ENCODE measurements at regions not wholly inside any gene's neighbourhood (a gene's known extent, or its start where the extent isn't known, plus 50 kb on each side); places are given as distances from the start of the nearest gene placed in this dataset.
"Not testable (repeated sequence)": the region's sequence is repeated elsewhere in the genome, so short reads cannot be mapped to it uniquely, and the experiment has no call there.

- no peak for DNase-seq (ENCODE audit: low read depth in 4 of 4, low spot score in 2 of 4)
These were observed 1030.2 kb upstream of the SEMA6A start for GRCh38 chr5:117604845-117605244.

DNA sequence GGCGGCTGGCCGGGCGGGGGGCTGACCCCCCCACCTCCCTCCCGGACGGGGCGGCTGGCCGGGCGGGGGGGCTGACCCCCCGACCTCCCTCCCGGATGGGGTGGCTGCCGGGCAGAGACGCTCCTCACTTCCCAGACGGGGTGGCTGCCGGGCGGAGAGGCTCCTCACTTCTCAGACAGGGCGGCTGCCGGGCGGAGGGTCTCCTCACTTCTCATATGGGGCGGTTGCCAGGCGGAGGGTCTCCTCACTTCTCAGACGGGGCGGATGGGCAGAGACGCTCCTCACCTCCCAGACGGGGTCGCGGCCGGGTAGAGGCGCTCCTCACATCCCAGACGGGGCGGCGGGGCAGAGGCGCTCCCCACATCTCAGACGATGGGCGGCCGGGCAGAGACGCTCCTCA lies 1025.2 kb upstream of the SEMA6A start:
- not testable (repeated sequence) for DNase-seq (ENCODE audit: low read depth in 4 of 4, low spot score in 2 of 4)

- DNase-seq (ENCODE audit: low read depth in 4 of 4, low spot score in 2 of 4): no peak
These were observed 1019.5 kb upstream of the SEMA6A start for GRCh38 chr5:117594166-117594565.

GRCh38 chr5:117590944-117591343 lies 1016.3 kb upstream of the SEMA6A start:
- peak in 2 of 4 donors; percentile 4 for DNase-seq (ENCODE audit: low read depth in 4 of 4, low spot score in 2 of 4)

DNA sequence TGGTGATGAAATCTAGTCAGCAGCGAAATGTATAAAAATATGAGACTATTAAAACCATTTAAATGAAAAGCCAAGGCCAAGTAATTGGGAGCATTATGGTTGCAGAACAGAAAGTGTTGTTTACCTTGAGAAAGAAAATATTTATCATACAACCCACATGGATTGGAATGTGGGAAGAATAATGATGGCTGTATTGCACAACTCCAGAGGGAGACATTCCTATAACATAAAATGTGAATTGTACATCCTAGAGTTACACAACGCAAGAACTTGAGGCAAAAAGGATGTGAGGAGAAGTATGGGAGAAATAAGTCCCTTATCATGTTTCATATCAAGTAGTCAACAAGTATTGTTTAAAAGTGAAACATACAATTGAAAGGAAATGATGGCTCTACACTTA lies 1014.0 kb upstream of the SEMA6A start:
- no peak for DNase-seq (ENCODE audit: low read depth in 4 of 4, low spot score in 2 of 4)

DNA sequence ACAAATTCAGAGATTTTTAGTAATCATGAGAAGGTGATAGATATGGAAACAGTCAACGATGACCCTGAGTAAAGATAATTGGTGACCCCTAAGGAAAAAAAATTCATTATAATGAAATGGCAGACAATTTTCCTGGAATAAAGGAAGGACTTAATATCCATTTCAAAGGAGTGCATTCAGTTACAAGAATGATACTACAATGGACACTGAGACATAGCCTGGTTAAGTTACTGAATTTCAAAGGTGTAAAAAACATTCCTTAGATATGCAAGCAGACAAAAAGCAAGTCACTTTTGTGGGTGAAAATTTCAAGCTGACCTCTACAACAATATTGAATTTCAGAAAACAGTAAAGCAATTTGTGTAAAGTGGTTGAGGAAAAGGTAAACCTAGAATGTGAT lies 1012.5 kb upstream of the SEMA6A start:
- DNase-seq (ENCODE audit: low read depth in 4 of 4, low spot score in 2 of 4): no peak

DNA sequence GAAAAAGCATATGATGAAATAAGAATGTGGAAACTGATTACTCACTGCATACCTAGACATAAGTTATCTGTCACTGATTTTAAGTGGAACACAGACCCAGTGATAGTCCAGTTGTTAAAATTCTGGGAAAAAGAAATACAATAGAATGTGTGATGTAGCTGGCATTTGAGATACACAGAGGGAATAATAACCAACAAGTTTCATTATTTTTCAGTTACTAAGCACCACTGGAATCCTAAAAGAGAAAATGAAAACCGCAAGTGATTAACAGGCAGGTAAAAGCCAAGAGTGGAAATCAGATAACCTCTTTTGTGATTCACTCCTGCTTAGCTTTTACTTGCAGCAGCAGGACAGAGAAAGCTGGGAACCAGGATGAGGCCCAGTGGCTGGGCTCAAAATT lies 994.0 kb upstream of the SEMA6A start:
- no peak for DNase-seq (ENCODE audit: low read depth in 4 of 4, low spot score in 2 of 4)

- DNase-seq (ENCODE audit: low read depth in 4 of 4, low spot score in 2 of 4): no peak
These were observed 993.5 kb upstream of the SEMA6A start for GRCh38 chr5:117568126-117568525.

DNA sequence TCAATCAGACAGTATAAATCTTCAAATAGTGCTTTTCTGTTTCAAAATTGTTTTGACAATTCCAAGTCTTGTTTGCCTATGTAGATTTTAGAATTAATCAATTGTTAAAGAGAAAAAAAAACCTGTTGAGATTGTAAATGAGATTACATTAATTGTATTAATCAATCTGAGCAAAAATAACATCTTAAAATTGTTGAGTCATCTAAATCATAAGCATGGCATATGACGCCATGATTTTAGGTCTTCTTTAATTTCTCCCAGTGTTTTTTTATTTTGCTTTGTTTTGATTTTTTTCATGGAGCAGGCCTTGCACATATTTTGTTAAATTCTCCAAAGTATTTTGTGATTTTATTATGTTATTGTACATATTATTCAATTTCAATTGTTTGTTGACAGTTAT lies 988.0 kb upstream of the SEMA6A start:
- no peak for DNase-seq (ENCODE audit: low read depth in 4 of 4, low spot score in 2 of 4)

GRCh38 chr5:117561531-117561930 lies 986.9 kb upstream of the SEMA6A start:
- DNase-seq (ENCODE audit: low read depth in 4 of 4, low spot score in 2 of 4): no peak

DNA sequence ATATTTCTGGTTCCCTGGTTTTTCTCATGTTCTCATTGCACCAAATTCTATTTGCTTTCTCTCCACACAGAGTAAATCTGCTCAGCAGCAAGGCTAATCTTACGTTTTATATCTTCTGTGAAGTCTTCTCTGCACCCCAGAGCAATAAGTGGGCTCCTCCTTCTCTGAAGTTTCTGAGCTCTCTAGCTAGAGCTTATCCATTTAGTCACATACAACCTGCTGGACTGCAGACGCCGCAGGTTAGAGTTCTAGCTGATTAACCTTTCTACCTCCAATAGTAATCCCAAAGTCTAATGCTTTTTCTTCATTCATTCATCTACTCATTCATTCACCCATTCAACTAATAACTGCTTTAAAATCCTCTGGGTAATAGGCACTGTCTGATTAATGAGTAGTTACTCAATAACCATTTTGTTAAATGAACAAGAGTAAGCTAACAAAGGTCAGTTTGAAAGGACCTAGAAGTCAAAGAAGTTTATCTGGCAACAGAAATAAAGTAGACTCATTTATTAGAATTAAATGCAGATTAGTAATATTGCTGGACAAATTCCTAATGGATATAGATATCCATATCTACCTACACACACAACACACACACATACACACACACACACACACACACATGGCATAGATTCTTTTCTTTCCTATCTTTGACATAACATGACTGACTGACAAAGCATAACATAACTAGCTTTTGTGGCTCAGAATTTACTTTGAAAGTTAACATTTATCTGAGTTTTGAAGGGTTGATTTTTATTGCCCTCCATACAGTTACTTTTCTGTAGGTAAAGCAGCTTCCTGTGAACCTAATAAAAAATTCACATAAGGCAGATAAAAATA lies 984.6 kb upstream of the SEMA6A start:
- no peak for DNase-seq (ENCODE audit: low read depth in 4 of 4, low spot score in 2 of 4)

- DNase-seq (ENCODE audit: low read depth in 4 of 4, low spot score in 2 of 4): no peak
These were observed 976.6 kb upstream of the SEMA6A start for GRCh38 chr5:117551236-117551635.

DNA sequence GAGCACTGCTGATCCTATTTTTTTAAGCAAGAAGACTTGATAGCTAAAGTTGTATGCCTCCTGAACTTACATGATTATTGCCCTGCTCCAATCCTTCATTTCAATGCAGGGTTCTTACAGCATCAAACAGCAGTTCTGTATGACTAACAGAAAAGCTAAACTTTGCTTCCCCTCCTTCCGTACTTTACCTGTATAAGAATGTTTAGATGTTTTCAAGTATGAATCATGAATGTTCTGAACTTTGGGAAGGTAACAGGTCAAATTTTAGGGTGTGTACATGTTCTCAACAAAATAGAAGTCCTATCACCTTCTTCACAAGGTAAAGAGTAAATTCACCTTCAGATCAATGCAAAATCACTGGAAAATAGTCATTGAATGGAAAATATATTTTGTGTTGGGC lies 972.6 kb upstream of the SEMA6A start:
- no peak for DNase-seq (ENCODE audit: low read depth in 4 of 4, low spot score in 2 of 4)

- no peak for DNase-seq (ENCODE audit: low read depth in 4 of 4, low spot score in 2 of 4)
These were observed 965.1 kb upstream of the SEMA6A start for GRCh38 chr5:117539692-117540091.

GRCh38 chr5:117533792-117534191 lies 959.2 kb upstream of the SEMA6A start:
- no peak for DNase-seq (ENCODE audit: low read depth in 4 of 4, low spot score in 2 of 4)

- not testable (repeated sequence) for DNase-seq (ENCODE audit: low read depth in 4 of 4, low spot score in 2 of 4)
These were observed 958.5 kb upstream of the SEMA6A start for GRCh38 chr5:117533051-117533670.

DNA sequence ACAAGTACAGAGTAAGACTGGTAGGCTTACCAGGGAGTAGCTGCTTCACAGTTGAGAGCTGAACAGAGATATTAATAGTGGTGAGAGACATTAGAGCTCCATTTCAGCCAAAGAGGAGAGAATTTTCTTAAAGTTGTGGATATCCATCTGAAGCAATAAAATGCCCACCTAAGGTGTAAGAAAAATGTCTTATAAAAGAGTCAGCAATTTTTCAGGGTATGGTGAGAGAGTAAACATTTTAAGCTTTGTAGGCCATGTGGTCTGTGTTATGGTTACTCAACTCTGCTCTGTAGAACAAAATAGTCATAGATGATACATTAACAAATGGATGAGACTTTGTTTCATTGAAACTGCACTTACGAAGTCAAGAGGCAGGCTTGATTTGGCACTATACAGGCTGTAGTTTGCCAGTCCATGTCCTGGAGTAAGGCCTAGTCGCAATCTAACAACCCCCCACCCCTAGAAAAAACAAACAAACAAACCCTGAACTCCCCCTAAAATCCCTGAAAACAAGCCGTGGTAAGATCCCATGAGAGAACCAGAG lies 945.4 kb upstream of the SEMA6A start:
- no peak for DNase-seq (ENCODE audit: low read depth in 4 of 4, low spot score in 2 of 4)

GRCh38 chr5:117504305-117504704 lies 929.7 kb upstream of the SEMA6A start:
- no peak for DNase-seq (ENCODE audit: low read depth in 4 of 4, low spot score in 2 of 4)

GRCh38 chr5:117497601-117498000 lies 923.0 kb upstream of the SEMA6A start:
- DNase-seq (ENCODE audit: low read depth in 4 of 4, low spot score in 2 of 4): no peak

DNA sequence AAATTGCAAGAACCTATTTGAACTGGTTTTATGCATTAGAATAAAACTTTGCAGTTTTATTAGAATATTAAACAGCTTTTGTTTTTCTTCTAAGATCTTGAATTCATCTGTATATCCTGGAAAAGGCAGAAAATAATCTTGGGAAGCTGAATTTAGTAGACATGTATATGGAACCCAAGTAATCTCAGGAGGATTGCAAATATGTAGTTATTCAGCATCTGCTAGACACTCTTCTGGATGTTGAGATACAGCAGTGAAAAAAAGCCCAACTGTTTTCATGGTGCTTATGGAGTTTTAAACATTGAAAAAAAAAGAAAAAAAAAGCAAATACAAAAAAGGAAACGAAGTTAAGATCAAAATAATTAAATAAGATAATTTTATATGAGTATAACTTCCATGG lies 922.2 kb upstream of the SEMA6A start:
- DNase-seq (ENCODE audit: low read depth in 4 of 4, low spot score in 2 of 4): no peak

DNA sequence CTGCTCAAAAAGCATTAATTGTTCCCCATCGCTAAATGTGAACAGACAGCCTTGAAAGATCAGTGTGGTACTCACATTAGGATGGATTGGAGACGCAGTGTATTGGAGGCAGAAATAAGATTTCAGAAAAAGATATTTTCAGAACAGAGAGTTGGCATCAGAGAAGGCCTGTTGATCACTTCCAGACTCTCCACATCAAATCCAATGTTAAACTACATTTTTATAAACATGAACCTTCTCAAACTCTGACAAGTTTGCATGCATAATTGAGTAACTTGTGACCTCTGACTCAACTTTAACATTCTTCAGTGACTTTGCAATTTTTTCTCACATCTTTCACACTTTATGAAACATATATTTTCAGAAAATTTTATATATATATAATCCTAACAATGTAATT lies 919.6 kb upstream of the SEMA6A start:
- no peak for DNase-seq (ENCODE audit: low read depth in 4 of 4, low spot score in 2 of 4)

DNA sequence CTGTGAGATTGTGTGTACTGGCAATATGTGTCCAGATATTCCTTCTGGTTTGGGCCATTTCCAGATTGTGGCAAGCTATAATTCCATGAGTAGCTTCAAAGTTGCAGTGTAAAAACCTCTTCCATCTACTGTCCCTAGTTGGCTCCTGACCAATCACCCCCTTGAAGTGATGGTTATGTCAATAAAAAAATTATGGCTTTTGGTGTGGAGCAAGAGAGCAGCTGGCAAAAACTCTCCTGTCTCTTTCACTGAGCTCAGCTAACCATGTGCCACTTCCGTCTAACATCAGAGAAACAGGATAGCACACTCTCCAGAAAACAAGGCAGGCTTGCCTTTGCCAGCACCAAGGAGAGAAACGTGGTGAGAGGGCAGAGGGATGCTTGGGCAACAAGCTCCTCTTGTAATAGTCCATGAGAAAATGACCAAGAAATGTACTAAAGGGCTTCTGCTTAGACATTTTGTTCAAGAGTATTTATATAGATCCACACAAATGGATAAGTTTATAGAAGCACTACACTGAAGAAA lies 914.4 kb upstream of the SEMA6A start:
- no peak for DNase-seq (ENCODE audit: low read depth in 4 of 4, low spot score in 2 of 4)

All from left renal cortex interstitium (tissue), 4 donors.